AG09319 (cell line): ENCODE measurements at regions not wholly inside any gene's neighbourhood (a gene's known extent, or its start where the extent isn't known, plus 50 kb on each side); places are given as distances from the start of the nearest gene placed in this dataset.
"Not testable (repeated sequence)": the region's sequence is repeated elsewhere in the genome, so short reads cannot be mapped to it uniquely, and the experiment has no call there.

ENCODE experiments used
- DNase-seq: peaks from one replicate; pipeline ENCODE4 v3.0.0-alpha.2; 2010; ENCODE audit warnings: low read depth; ENCODE audit errors: extremely low read depth
- CTCF ChIP-seq: IDR thresholded peaks from 2 replicates; pipeline ENCODE4 v1.5.1; 2011; ENCODE audit warnings: low read depth, mild to moderate bottlenecking, inconsistent platforms, low read length, moderate library complexity

- DNase-seq = not testable (repeated sequence)
Observed at GRCh38 chrX:140633105-140633504, 76.5 kb upstream of the LINC00632 start.

- TF ChIP-seq CTCF = no peak
- no peak for DNase-seq
Observed at GRCh38 chrX:140608111-140608510, 101.4 kb upstream of the LINC00632 start.

GRCh38 chrX:140602140-140602539 is 97.3 kb upstream of the SOX3 start:
- no peak for TF ChIP-seq CTCF
- DNase-seq = no peak

- no peak for DNase-seq
- TF ChIP-seq CTCF = no peak
Observed at GRCh38 chrX:140599851-140600250, 95.0 kb upstream of the SOX3 start.

GRCh38 chrX:140589657-140590056 is 84.8 kb upstream of the SOX3 start:
- TF ChIP-seq CTCF = no peak
- DNase-seq = no peak

- DNase-seq = no peak
- TF ChIP-seq CTCF = no peak
Observed at GRCh38 chrX:140586951-140587350, 82.1 kb upstream of the SOX3 start.

GRCh38 chrX:140580478-140580877 is 75.6 kb upstream of the SOX3 start:
- no peak for DNase-seq
- TF ChIP-seq CTCF = no peak

GRCh38 chrX:140572724-140573123 is 67.9 kb upstream of the SOX3 start:
- DNase-seq = no peak
- peak; percentile 64 for TF ChIP-seq CTCF
